Epithelial cell of proximal tubule (primary cell): ENCODE measurements at regions not wholly inside any gene's neighbourhood (a gene's known extent, or its start where the extent isn't known, plus 50 kb on each side); places are given as distances from the start of the nearest gene placed in this dataset.
"Not testable (repeated sequence)": the region's sequence is repeated elsewhere in the genome, so short reads cannot be mapped to it uniquely, and the experiment has no call there.

Experiments used
- DNase-seq: peaks from one replicate; pipeline ENCODE4 v3.0.0-alpha.2; 2011; ENCODE audit warnings: low read depth
- H3K4me3 ChIP-seq: 2 replicates; pipeline ENCODE4 v1.5.1; 2011; ENCODE audit warnings: low read depth, mild to moderate bottlenecking, low read length
- CTCF ChIP-seq: conservative IDR thresholded peaks from 2 replicates; pipeline ENCODE4 v1.5.1; 2012; ENCODE audit warnings: low read depth, mild to moderate bottlenecking, low read length

DNA sequence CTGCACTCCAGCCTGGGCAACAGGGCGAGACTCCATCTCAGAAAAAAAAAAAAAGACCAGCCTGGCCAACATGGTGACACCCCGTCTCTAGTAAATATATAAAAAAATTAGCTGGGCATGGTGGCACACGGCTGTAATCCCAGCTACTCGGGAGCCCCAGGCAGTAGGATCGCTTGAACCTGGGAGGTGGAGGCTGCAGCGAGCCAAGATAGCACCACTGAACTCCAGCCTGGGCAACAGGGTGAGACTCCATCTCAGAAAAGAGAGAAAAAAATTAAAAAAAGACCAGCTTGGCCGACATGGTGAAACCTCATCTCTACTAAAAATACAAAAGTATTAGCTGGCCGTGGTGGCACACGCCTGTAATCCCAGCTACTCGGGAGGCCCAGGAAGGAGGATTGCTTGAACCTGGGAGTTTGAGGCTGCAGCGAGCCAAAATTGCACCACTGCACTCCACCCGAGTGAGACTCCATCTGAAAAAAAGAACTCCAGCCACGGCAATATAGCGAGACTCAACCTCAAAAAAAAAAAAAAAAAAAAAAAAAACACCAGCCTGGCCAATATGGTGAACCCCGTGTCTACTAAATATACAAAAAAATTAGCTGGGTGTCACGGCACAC, 346.1 kb upstream of the PLGLB2 start:
- no peak for TF ChIP-seq CTCF
- H3K4me3 ChIP-seq = no peak overlapping the region
- DNase-seq = no peak

DNA sequence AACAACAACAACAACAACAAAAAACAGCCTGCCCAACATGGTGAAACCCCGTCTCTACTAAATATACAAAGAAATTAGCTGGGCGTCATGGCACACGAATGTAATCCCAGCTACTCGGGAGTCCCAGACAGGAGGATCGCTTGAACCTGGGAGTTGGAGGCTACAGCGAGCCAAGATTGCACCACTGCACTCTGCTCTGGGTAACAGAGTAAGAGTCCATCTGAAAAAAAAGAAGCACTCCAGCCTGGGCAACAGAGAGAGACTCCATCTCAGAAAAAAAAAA, 344.1 kb upstream of the PLGLB2 start:
- no peak for DNase-seq
- H3K4me3 ChIP-seq = no peak overlapping the region
- no peak for TF ChIP-seq CTCF

DNA sequence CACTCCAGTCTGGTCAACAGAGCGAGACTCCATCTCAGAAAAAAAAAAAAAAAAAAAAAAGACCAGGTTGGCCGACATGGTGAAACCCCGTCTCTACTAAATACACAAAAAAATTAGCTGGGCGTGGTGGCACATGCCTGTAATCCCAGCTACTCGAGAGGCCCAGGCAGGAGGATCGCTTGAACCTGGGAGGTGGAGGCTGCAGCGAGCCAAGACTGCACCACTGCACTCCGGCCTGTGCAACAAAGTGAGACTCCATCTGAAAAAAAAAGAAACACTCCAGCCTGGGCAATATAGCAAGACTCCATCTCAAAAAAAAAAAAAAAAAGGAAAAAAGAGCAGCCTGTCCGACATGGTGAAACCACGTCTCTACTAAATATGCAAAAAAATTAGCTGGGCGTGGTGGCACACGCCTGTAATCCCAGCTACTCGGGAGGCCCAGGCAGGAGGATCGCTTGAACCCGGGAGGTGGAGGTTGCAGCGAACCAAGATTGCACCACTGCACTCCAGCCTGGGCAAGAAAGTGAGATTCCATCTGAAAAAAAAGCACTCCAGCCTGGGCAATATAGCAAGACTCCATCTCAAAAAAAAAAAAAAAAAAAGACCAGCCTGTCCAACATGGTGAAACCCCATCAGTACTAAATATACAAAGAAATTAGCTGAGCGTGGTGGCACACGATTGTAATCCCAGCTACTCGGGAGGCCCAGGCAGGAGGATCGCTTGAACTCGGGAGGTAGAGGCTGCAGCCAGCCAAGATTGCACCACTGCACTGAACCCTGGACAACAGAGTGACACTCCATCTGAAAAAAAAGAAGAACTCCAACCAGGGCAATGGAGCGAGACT, 343.3 kb upstream of the PLGLB2 start:
- not testable (repeated sequence) for H3K4me3 ChIP-seq, DNase-seq

DNA sequence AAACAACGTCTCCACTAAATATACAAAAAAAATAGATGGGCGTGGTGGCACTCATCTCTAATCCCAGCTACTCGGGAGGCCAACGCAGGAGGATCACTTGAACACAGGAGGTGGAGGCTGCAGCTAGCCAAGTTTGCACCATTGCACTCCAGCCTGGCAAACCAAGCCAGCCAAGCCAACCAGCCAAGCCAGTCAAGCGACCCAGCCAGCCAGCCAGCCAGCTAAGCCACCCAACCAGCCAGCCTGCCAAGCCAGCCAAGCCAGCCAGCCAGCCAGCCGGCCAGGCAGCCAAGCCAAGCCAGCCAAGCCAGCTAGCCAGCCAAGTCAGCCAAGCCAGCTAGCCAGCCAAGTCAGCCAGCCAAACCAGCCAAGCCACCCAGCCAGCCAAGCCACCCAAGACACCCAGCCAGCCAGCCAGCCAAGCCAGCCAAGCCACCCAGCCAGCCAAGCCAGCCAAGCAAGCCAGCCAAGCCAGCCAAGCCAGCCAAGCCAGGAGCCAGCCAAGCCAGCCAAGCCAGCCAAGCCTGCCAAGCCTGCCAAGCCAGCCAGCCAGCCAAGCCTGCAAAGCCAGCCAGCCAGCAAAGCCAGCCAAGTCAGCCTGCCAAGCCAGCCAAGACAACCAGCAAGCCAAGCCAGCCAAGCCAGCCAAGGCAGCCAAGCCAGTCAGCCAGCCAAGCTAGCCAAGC, 342.2 kb upstream of the PLGLB2 start:
- H3K4me3 ChIP-seq, DNase-seq: not testable (repeated sequence)

DNA sequence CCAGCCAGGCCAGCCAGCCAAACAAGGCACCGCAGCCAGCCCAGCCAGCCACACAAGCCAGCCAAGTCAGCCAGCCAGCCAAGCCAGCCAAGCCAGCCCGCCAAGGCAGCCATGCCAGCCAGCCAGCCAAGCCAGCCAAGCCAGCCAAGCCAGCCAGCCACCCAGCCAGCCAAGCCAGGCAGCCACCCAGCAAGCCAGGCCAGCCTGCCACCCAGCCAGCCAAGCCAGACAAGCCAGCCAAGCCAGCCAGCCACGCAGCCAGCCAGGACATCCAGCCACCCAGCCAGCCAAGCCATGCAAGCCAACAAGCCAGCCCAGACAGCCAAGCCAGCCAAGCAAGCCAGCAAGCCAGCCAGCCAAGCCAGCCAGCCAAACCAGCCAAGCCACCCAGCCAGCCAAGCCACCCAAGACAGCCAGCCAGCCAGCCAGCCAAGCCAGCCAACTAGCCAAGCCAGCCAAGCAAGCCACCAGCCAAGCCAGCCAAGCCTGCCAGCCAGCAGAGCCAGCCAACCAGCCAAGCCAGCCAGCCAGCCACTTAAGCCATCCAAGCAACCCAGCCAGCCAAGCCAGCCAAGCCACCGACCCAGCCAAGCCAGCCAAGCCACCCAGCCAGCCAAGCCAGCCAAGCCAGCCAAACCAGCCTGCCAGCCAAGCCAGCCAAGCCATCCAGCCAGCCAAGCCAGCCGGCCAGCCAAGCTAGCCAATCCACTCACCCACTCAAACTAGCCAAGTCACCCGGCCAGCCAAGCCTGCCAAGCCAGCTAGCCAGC, 341.3 kb upstream of the PLGLB2 start:
- DNase-seq, H3K4me3 ChIP-seq: not testable (repeated sequence)

- not testable (repeated sequence) for H3K4me3 ChIP-seq, DNase-seq
These were observed 338.3 kb upstream of the PLGLB2 start for GRCh38 chr2:87409601-87410000.

DNA sequence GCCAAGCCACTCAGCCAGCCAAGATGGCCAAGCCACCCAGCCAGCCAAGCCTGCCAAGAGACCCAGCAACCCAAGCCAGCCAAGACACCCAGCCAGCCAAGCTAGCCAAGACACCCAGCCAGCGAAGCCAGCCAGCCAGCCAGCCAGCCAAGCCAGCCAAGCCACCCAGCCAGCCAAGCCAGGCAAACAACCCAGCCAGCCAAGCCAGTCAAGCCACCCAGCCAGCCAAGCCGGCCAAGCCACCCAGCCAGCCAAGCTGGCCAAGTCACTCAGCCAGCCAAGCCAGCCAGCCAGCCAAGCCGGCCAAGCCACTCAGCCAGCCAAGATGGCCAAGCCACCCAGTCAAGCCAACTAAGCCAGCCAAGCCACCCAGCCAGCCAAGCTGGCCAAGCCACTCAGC, 337.5 kb upstream of the PLGLB2 start:
- DNase-seq, H3K4me3 ChIP-seq: not testable (repeated sequence)

DNA sequence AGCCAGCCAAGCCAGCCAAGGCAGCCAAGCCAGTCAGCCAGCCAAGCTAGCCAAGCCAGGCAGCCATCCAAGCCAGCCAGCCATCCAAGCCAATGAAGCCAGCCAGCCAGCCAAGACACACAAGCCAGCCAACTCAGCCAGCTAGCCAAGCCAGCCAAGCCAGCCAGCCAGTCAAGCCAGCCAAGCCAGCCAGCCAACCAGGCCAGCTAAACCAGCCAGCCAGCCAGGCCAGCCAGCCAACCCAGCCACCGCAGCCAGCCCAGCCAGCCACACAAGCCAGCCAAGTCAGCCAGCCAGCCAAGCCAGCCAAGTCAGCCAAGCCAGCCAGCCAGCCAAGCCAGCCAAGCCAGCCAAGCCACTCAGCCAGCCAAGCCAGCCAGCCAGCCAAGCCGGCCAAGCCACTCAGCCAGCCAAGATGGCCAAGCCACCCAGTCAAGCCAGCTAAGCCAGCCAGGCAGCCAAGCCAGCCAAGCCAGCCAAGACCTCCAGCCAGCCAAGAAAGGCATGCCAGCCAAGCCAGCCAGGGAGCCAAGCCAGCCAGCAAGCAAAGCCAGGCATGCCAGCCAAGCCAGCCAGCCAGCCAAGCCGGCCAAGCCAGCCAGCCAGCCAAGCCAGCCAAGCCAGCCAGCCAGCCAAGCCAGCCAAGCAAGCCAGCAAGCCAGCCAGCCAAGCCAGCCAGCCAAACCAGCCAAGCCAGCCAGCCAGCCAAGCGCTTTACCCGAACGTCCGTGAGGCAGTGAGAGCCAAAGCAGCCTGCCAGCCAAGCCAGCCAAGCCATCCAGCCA, 335.7 kb upstream of the PLGLB2 start:
- not testable (repeated sequence) for H3K4me3 ChIP-seq

GRCh38 chr2:87414331-87414730, 333.6 kb upstream of the PLGLB2 start:
- DNase-seq, H3K4me3 ChIP-seq: not testable (repeated sequence)

More for the DNA sequence above, 335.7 kb upstream of the PLGLB2 start:
- not testable (repeated sequence) for DNase-seq

DNA sequence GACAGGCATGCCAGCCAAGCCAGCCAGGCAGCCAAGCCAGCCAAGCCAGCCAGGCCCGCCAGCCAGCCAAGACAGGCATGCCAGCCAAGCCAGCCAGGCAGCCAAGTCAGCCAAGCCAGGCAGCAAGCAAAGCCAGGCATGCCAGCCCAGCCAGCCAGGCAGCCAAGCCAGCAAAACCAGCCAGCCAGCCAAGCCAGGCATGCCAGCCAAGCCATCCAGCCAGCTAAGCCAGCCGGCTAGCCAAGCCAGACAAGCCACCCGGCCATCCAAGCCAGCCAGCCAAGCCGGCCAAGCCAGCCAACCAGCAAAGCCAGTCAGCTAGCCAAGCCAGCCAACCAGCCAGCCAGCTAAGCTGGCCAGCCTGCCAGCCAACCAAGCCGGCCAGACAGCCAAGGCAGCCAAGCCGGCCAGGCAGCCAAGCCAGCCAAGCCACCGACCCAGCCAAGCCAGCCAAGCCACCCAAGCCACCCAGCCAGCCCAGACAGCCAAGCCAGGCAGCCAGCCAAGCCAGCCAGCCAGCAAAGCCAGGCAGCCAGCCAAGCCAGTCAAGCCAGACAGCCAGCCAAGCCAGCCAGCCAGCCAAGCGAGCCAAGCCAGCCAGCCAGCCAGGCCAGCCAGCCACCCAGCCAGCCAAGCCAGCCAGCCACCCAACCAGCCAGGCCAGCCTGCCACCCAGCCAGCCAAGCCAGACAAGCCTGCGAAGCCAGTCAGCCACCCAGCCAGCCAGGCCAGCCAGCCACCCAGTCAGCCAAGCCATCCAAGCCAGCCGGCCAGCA, 332.9 kb upstream of the PLGLB2 start:
- not testable (repeated sequence) for DNase-seq

DNA sequence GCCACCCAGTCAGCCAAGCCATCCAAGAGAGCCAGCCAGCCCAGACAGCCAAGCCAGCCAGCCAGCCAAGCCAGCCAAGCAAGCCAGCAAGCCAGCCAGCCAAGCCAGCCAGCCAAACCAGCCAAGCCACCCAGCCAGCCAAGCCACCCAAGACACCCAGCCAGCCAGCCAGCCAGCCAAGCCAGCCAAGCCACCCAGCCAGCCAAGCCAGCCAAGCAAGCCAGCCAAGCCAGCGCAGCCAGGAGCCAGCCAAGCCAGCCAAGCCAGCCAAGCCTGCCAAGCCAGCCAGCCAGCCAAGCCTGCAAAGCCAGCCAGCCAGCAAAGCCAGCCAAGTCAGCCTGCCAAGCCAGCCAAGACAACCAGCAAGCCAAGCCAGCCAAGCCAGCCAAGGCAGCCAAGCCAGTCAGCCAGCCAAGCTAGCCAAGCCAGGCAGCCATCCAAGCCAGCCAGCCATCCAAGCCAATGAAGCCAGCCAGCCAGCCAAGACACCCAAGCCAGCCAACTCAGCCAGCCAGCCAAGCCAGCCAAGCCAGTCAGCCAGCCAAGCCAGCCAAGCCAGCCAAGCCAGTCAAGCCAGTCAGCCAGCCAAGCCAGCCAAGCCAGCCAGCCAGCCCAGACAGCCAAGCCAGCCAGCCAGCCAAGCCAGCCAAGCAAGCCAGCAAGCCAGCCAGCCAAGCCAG, 332.2 kb upstream of the PLGLB2 start:
- DNase-seq, H3K4me3 ChIP-seq: not testable (repeated sequence)

More for the DNA sequence above, 332.9 kb upstream of the PLGLB2 start:
- H3K4me3 ChIP-seq = not testable (repeated sequence)

DNA sequence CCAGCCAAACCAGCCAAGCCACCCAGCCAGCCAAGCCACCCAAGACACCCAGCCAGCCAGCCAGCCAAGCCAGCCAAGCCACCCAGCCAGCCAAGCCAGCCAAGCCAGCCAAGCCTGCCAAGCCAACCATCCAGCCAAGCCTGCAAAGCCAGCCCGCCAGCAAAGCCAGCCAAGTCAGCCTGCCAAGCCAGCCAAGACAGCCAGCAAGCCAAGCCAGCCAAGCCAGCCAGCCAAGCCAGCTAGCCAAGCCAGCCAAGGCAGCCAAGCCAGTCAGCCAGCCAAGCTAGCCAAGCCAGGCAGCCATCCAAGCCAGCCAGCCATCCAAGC, 331.7 kb upstream of the PLGLB2 start:
- not testable (repeated sequence) for DNase-seq, H3K4me3 ChIP-seq

- DNase-seq, H3K4me3 ChIP-seq: not testable (repeated sequence)
These were observed 330.7 kb upstream of the PLGLB2 start for GRCh38 chr2:87417147-87417546.

DNA sequence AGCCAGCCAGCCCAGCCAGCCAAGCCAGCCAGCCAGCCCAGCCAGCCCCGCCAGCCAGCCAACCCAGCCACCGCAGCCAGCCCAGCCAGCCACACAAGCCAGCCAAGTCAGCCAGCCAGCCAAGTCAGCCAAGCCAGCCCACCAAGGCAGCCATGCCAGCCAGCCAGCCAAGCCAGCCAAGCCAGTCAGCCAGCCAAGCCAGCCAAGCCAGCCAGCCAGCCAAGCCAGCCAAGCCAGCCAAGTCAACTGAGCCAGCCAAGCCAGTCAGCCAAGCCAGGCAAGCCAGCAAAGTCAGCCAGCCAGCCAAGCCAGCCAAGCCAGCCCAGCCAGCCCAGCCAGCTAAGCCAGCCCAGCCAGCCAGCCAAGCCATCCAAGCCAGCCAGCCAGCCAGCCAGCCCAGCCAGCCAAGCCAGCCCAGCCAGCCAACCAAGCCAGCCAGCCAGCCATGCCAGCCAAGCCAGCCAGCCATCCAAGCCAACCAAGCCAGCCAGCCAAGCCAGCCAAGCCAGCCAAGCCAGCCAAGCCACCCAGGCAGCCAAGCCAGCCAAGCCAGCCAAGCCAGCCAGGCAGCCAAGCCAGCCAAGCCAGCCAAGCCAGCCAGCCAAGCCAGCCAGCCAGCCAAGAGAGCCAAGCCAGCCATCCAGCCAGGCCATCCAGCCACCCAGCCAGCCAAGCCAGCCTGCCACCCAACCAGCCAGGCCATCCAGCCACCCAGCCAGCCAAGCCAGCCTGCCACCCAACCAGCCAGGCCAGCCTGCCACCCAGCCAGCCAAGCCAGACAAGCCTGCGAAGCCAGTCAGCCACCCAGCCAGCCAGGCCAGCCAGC, 329.9 kb upstream of the PLGLB2 start:
- not testable (repeated sequence) for DNase-seq, H3K4me3 ChIP-seq
